WI38 (cell line): ENCODE measurements at regions not wholly inside any gene's neighbourhood (a gene's known extent, or its start where the extent isn't known, plus 50 kb on each side); places are given as distances from the start of the nearest gene placed in this dataset.

ENCODE experiments used
- H3K4me3 ChIP-seq: 2 replicates; pipeline ENCODE4 v1.5.1; 2011; ENCODE audit warnings: low read depth, mild to moderate bottlenecking, control low read depth, low read length
- TF ChIP-seq, protein P1 (sequence below): IDR thresholded peaks from 2 replicates; pipeline ENCODE4 v1.5.1; 2012; ENCODE audit warnings: low read depth, mild to moderate bottlenecking, control low read depth, low read length

DNA sequence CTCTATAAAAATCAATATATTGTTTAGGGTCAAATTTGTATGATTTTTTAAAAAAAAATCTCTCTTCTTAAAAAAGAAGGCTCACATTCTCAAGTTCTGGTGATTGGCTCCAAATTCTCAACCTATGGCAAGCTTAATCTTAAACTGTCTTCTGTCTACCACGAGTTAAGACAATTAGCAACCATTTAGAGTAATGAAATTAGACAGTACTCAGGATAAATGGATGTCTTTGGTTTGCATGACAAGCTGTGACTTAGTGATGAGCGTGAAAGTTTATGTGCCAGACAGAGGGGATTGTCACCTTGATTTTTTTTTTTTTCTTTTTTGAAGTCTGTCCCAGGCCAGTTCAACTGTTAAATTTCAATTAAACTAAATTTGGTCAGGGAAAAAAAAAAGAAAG, 1632.3 kb downstream of the MAT2B start:
- TF ChIP-seq, protein P1, sequence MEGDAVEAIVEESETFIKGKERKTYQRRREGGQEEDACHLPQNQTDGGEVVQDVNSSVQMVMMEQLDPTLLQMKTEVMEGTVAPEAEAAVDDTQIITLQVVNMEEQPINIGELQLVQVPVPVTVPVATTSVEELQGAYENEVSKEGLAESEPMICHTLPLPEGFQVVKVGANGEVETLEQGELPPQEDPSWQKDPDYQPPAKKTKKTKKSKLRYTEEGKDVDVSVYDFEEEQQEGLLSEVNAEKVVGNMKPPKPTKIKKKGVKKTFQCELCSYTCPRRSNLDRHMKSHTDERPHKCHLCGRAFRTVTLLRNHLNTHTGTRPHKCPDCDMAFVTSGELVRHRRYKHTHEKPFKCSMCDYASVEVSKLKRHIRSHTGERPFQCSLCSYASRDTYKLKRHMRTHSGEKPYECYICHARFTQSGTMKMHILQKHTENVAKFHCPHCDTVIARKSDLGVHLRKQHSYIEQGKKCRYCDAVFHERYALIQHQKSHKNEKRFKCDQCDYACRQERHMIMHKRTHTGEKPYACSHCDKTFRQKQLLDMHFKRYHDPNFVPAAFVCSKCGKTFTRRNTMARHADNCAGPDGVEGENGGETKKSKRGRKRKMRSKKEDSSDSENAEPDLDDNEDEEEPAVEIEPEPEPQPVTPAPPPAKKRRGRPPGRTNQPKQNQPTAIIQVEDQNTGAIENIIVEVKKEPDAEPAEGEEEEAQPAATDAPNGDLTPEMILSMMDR = no peak
- H3K4me3 ChIP-seq = no peak overlapping the region

DNA sequence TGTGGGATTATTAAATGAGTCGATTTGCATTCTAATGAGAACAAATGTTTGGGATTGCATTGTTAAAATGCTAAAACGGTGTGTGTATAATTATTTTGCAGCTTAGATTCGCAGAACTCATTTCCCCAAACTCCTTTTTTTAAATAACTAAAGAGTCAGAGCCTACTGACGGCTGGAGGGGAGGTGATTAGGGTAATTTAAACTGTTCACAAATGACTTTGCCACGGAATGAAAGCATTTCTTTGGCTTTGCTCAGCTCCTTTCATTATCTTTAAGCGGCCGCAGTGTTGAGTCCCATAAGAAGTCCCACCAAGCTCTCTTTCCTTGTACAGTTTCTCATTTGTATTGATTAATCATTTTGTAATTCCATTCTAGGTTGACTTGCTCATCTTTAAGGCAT, 1632.8 kb downstream of the MAT2B start:
- TF ChIP-seq, protein P1 = no peak
- no peak overlapping the region for H3K4me3 ChIP-seq

DNA sequence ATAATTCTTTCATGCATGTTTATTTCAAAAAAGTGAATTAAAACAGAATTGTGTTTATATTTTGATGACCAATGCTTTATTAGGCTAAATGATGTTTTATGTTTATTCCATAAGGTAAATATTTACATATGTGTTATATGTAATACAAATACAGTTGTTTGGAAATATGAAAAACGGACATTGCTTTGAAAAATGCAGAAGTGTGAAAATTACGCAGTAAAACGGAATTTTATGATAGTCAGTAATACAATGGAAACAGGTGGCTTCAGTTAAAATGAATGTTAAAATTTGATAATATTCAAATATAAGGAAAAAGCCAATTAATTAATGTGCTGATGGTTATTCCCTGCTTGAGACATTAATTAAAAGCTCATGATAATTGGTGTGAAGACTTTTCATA, 1633.8 kb downstream of the MAT2B start:
- H3K4me3 ChIP-seq = no peak overlapping the region
- TF ChIP-seq, protein P1 = no peak

DNA sequence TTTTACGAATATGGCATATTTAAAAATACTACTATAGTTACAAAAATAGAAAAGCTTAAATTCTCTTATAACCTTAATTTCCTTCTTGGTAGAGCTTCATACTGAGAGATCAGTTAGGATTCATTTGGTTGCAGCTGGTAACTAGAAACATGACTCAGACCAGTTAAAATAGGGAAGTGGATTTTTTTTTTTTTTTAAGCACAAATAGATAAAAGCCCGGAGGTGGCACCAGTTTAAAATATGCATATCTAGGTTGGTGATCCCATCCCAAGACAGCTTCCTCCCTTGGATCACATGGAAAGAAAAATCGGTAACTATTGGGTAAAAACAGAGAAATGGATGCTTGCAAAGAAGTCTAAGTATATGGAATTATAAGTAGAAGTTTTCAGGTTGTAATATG, 1634.3 kb downstream of the MAT2B start:
- no peak overlapping the region for H3K4me3 ChIP-seq
- TF ChIP-seq, protein P1 = no peak

DNA sequence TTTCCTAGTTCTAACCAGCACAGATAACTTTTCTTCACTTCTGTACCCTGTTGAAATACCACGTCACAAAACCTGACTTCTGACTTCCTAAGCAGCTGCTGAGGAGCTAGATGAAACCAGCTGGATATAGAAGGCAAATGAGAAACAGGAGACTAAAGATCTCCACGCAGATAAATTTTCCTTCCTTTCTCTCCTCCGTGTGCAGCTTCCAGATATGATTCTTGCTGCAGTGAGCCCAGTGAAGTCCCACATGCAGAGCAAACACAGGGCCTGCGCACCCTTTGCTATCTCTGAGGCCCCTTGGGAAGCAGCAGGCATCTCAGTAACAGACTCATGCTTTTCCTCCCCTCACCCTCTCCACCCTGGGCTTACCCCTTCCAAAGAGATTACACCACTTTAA, 1638.3 kb downstream of the MAT2B start:
- TF ChIP-seq, protein P1 = no peak
- H3K4me3 ChIP-seq = no peak overlapping the region

DNA sequence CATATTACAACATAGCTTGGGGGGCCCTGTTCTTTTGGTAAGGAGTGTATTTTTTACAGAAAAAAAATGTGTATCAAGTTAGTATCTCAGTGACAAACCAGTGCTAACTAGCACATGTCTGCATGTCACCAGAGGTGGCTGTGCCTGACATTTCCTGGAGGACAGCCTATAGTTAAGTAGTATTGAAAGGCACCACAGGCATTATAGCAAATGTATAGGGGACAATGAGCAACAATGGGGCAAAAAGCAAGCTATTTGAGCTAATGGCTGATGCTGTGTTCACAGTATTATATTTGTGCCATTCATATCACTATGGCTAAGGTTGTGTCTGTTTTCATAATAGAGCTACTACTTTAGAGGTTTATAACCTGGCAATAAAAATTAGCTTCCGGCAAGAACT, 1644.0 kb downstream of the MAT2B start:
- no peak overlapping the region for H3K4me3 ChIP-seq
- TF ChIP-seq, protein P1 = no peak

DNA sequence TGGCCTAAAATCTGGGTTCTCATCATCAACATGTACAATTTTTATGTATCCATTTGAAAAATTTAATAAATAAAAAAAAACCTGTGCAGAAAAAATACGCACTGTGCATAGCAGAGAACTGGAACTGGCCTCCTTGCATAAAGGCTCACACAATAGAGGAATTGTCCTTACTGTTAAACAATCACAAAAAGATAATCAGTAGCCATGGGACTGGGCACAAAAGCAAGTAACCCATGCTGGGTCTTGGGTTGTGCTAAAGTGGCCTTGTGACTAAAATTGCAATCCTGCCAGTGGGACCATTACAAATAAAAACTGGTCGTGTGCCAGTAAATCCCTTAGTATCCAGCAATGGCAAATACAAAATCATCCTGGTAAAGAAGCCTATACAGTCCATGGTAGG, 1646.6 kb downstream of the MAT2B start:
- TF ChIP-seq, protein P1 = no peak
- H3K4me3 ChIP-seq = no peak overlapping the region
